ENCODE measurements at regions not wholly inside any gene's neighbourhood (a gene's known extent, or its start where the extent isn't known, plus 50 kb on each side); places are given as distances from the start of the nearest gene placed in this dataset.
"Not testable (repeated sequence)": the region's sequence is repeated elsewhere in the genome, so short reads cannot be mapped to it uniquely, and the experiment has no call there.

- no peak for DNase-seq (ENCODE audit: low read depth in 2 of 2)
These were observed 109.7 kb upstream of the SYT6 start for GRCh38 chr1:114263343-114263742.

- DNase-seq (ENCODE audit: low read depth in 2 of 2) = no peak
These were observed 108.7 kb upstream of the SYT6 start for GRCh38 chr1:114262337-114262736.

- DNase-seq (ENCODE audit: low read depth in 2 of 2) = no peak
These were observed 107.3 kb upstream of the SYT6 start for GRCh38 chr1:114260805-114261484.

- DNase-seq (ENCODE audit: low read depth in 2 of 2) = no peak
These were observed 106.0 kb upstream of the SYT6 start for GRCh38 chr1:114259511-114260160.

- DNase-seq (ENCODE audit: low read depth in 2 of 2) = no peak
These were observed 105.0 kb upstream of the SYT6 start for GRCh38 chr1:114258633-114259032.

GRCh38 chr1:114258074-114258473 is 104.4 kb upstream of the SYT6 start:
- no peak for DNase-seq (ENCODE audit: low read depth in 2 of 2)

- DNase-seq (ENCODE audit: low read depth in 2 of 2) = no peak
These were observed 103.9 kb upstream of the SYT6 start for GRCh38 chr1:114257554-114257953.

- no peak for DNase-seq (ENCODE audit: low read depth in 2 of 2)
These were observed 100.2 kb upstream of the SYT6 start for GRCh38 chr1:114253900-114254299.

- no peak for DNase-seq (ENCODE audit: low read depth in 2 of 2)
These were observed 97.9 kb upstream of the SYT6 start for GRCh38 chr1:114251573-114251939.

- DNase-seq (ENCODE audit: low read depth in 2 of 2) = no peak
These were observed 97.3 kb upstream of the SYT6 start for GRCh38 chr1:114250683-114251572.

- DNase-seq (ENCODE audit: low read depth in 2 of 2) = no peak
These were observed 96.0 kb upstream of the SYT6 start for GRCh38 chr1:114249691-114250090.

GRCh38 chr1:114248162-114248561 is 94.5 kb upstream of the SYT6 start:
- no peak for DNase-seq (ENCODE audit: low read depth in 2 of 2)

- not testable (repeated sequence) for DNase-seq (ENCODE audit: low read depth in 2 of 2)
These were observed 89.0 kb upstream of the SYT6 start for GRCh38 chr1:114242531-114243210.

GRCh38 chr1:114238053-114238452 is 84.4 kb upstream of the SYT6 start:
- DNase-seq (ENCODE audit: low read depth in 2 of 2) = no peak

GRCh38 chr1:114236517-114236916 is 82.8 kb upstream of the SYT6 start:
- DNase-seq (ENCODE audit: low read depth in 2 of 2) = no peak

- DNase-seq (ENCODE audit: low read depth in 2 of 2) = no peak
These were observed 82.3 kb upstream of the SYT6 start for GRCh38 chr1:114235960-114236359.

GRCh38 chr1:114235281-114235680 is 81.6 kb upstream of the SYT6 start:
- DNase-seq (ENCODE audit: low read depth in 2 of 2) = no peak

GRCh38 chr1:114234408-114235124 is 80.9 kb upstream of the SYT6 start:
- no peak for DNase-seq (ENCODE audit: low read depth in 2 of 2)

GRCh38 chr1:114232691-114233090 is 79.0 kb upstream of the SYT6 start:
- no peak for DNase-seq (ENCODE audit: low read depth in 2 of 2)

GRCh38 chr1:114231301-114231700 is 77.6 kb upstream of the SYT6 start:
- DNase-seq (ENCODE audit: low read depth in 2 of 2) = no peak

- DNase-seq (ENCODE audit: low read depth in 2 of 2) = no peak
These were observed 75.7 kb upstream of the SYT6 start for GRCh38 chr1:114229368-114229767.

Measured in stimulated activated CD4-positive, alpha-beta T cell treated with anti-CD3 and anti-CD28 coated beads, Interleukin-15, amount 100 ng/mL, for 48 hours (primary cell).